Osteoblast (primary cell): ENCODE measurements at regions not wholly inside any gene's neighbourhood (a gene's known extent, or its start where the extent isn't known, plus 50 kb on each side); places are given as distances from the start of the nearest gene placed in this dataset.

ENCODE experiments used
- DNase-seq: peaks from one replicate; pipeline ENCODE4 v3.0.0; 2011; ENCODE audit warnings: low spot score, mixed read lengths; ENCODE audit not compliant: insufficient read length; ENCODE audit errors: missing footprints
- H2AFZ ChIP-seq: 2 replicates; pipeline ENCODE4 v1.6.0; 2011; ENCODE audit warnings: mild to moderate bottlenecking, low read length
- H3K27ac ChIP-seq: 2 replicates; pipeline ENCODE4 v1.5.1; 2011; ENCODE audit warnings: mild to moderate bottlenecking, low read depth, low read length, moderate library complexity
- H3K27me3 ChIP-seq: 2 replicates; pipeline ENCODE4 v1.6.0; 2012; ENCODE audit warnings: mild to moderate bottlenecking, control low read depth, inconsistent platforms, low read length, moderate library complexity; ENCODE audit not compliant: insufficient read depth
- H3K36me3 ChIP-seq: 2 replicates; pipeline ENCODE4 v1.5.1; 2011; ENCODE audit warnings: mild to moderate bottlenecking, low read length, control low read depth, moderate library complexity; ENCODE audit not compliant: insufficient read depth
- H3K4me1 ChIP-seq: 2 replicates; pipeline ENCODE4 v1.5.1; 2011; ENCODE audit warnings: mild to moderate bottlenecking, low read length, control low read depth, moderate library complexity; ENCODE audit not compliant: insufficient read depth
- H3K4me2 ChIP-seq: 2 replicates; pipeline ENCODE4 v1.6.0; 2011; ENCODE audit warnings: mild to moderate bottlenecking, low read length; ENCODE audit not compliant: insufficient read depth
- H3K4me3 ChIP-seq: fragments of 200-600 bp; sonication (generic); 3 replicates; pipeline ENCODE4 v1.5.1; 2012; ENCODE audit warnings: mild to moderate bottlenecking, low read length, inconsistent platforms; ENCODE audit not compliant: insufficient read depth
- H3K79me2 ChIP-seq: 2 replicates; pipeline ENCODE4 v1.6.0; 2012; ENCODE audit warnings: mild to moderate bottlenecking, low read length, control low read depth, inconsistent platforms; ENCODE audit not compliant: insufficient read depth
- H3K9me3 ChIP-seq: 2 replicates; pipeline ENCODE4 v1.5.1; 2011; ENCODE audit warnings: low read depth, low read length, control low read depth
- H4K20me1 ChIP-seq: 2 replicates; pipeline ENCODE4 v1.6.0; 2012; ENCODE audit warnings: mild to moderate bottlenecking, low read length, control low read depth; ENCODE audit not compliant: insufficient read depth
- CTCF ChIP-seq: IDR thresholded peaks from 2 replicates; pipeline ENCODE4 v1.5.1; 2011; ENCODE audit warnings: mild to moderate bottlenecking, low read depth, low read length, moderate library complexity; ENCODE audit errors: extremely low read depth

GRCh38 chr17:70352834-70353233, 183.5 kb downstream of the KCNJ2 start:
- H3K4me1 ChIP-seq = no peaks in the 10 kb centered on the region
- H3K79me2 ChIP-seq = no peaks in the 10 kb centered on the region
- no peaks in the 10 kb centered on the region for H3K27me3 ChIP-seq
- H3K4me3 ChIP-seq = no peak overlapping the region
- no peaks in the 10 kb centered on the region for H3K36me3 ChIP-seq
- no peak overlapping the region for H3K4me2 ChIP-seq
- H3K27ac ChIP-seq = no peak overlapping the region
- no peak overlapping the region for H2AFZ ChIP-seq
- no peak for TF ChIP-seq CTCF
- no peaks in the 10 kb centered on the region for H4K20me1 ChIP-seq
- no peak for DNase-seq
- H3K9me3 ChIP-seq = no peaks in the 10 kb centered on the region

- Histone ChIP-seq H3K27me3 (no peaks in the 10 kb centered on the region), H3K9me3 (no peaks in the 10 kb centered on the region), H4K20me1 (no peaks in the 10 kb centered on the region), H3K79me2 (no peaks in the 10 kb centered on the region), H3K4me3 (no peak overlapping the region), H2AFZ (no peak overlapping the region), H3K4me1 (no peaks in the 10 kb centered on the region), H3K36me3 (no peaks in the 10 kb centered on the region), H3K27ac (no peak overlapping the region), H3K4me2 (no peak overlapping the region)
- no peak for TF ChIP-seq CTCF
- DNase-seq = no peak
Measured at GRCh38 chr17:70353408-70354092, 184.2 kb downstream of the KCNJ2 start.

- DNase-seq = peak; percentile 6
- H3K36me3 ChIP-seq = no peaks in the 10 kb centered on the region
Measured at GRCh38 chr17:70355185-70355584, 185.9 kb downstream of the KCNJ2 start.

GRCh38 chr17:70357190-70357589, 187.9 kb downstream of the KCNJ2 start:
- H3K4me3 ChIP-seq = no peak overlapping the region
- no peaks in the 10 kb centered on the region for H4K20me1 ChIP-seq
- TF ChIP-seq CTCF = no peak

More at GRCh38 chr17:70355185-70355584, 185.9 kb downstream of the KCNJ2 start:
- no peak overlapping the region for H3K27ac ChIP-seq
- H3K79me2 ChIP-seq = no peaks in the 10 kb centered on the region
- H3K4me1 ChIP-seq = no peaks in the 10 kb centered on the region
- no peak overlapping the region for H3K4me3 ChIP-seq
- no peaks in the 10 kb centered on the region for H3K27me3 ChIP-seq
- no peak overlapping the region for H2AFZ ChIP-seq
- no peak for TF ChIP-seq CTCF
- H3K9me3 ChIP-seq = no peaks in the 10 kb centered on the region
- no peak overlapping the region for H3K4me2 ChIP-seq
- H4K20me1 ChIP-seq = no peaks in the 10 kb centered on the region

More at GRCh38 chr17:70357190-70357589, 187.9 kb downstream of the KCNJ2 start:
- Histone ChIP-seq H3K9me3 (no peaks in the 10 kb centered on the region), H2AFZ (no peak overlapping the region), H3K4me1 (no peaks in the 10 kb centered on the region), H3K27me3 (no peaks in the 10 kb centered on the region), H3K27ac (no peak overlapping the region), H3K79me2 (no peaks in the 10 kb centered on the region), H3K36me3 (no peaks in the 10 kb centered on the region), H3K4me2 (no peak overlapping the region)
- DNase-seq = no peak
